K562 (cell line): ENCODE measurements at regions not wholly inside any gene's neighbourhood (a gene's known extent, or its start where the extent isn't known, plus 50 kb on each side); places are given as distances from the start of the nearest gene placed in this dataset.

Source experiments
- CBX8 ChIP-seq: fragments of 200-600 bp; sonication (generic); IDR thresholded peaks from 2 replicates; pipeline ENCODE4 v1.6.1; 2012; ENCODE audit warnings: borderline replicate concordance, mixed run types, low read depth, mild to moderate bottlenecking, moderate library complexity, mixed read lengths, low read length, control low read depth, inconsistent platforms; ENCODE audit not compliant: poor library complexity, severe bottlenecking; ENCODE audit errors: extremely low read depth
- CEBPZ ChIP-seq: fragments of 150-350 bp; IDR thresholded peaks from 2 replicates; pipeline ENCODE4 v1.6.1; 2014; ENCODE audit warnings: low read depth, mild to moderate bottlenecking, low read length, borderline replicate concordance
- CHCHD3 ChIP-seq: fragments of 250-450 bp; sonication (Bioruptor Pico); IDR thresholded peaks from 2 replicates; pipeline ENCODE4 v2.1.2; 2022; ENCODE audit warnings: mild to moderate bottlenecking
- EP300 ChIP-seq: IDR thresholded peaks from 2 replicates; pipeline ENCODE4 v1.6.1; 2012; ENCODE audit warnings: low read length, improper control_type of control experiment
- FOXK2 ChIP-seq, 2 experiments: fragments of 450-650 bp; IDR thresholded peaks in 1 of 2; conservative IDR thresholded peaks in 1 of 2; 2 replicates each; pipeline ENCODE4 v1.6.1; 2016; ENCODE audit warnings: low read depth in 2 of 2, mild to moderate bottlenecking in 1 of 2
- KAT8 ChIP-seq: fragments of 450-650 bp; IDR thresholded peaks from 2 replicates; pipeline ENCODE4 v1.6.1; 2016; ENCODE audit warnings: low read depth, mild to moderate bottlenecking
- KDM2B ChIP-seq: fragments of 250-450 bp; sonication (Bioruptor Pico); IDR thresholded peaks from 2 replicates; pipeline ENCODE4 v1.8.0; 2021; ENCODE audit warnings: mild to moderate bottlenecking, moderate library complexity
- STAG1 ChIP-seq: sonication (generic); formaldehyde crosslinking; IDR thresholded peaks from 2 replicates; pipeline ENCODE4 v1.5.0; 2020; ENCODE audit warnings: missing genetic modification reagents, borderline replicate concordance
- STAT6 ChIP-seq: sonication (generic); formaldehyde crosslinking; IDR thresholded peaks from 2 replicates; pipeline ENCODE4 v1.8.1; 2023; ENCODE audit warnings: mild to moderate bottlenecking, missing genetic modification reagents
- ZNF3 ChIP-seq: fragments of 250-450 bp; sonication (Bioruptor Pico); IDR thresholded peaks from 2 replicates; pipeline ENCODE4 v1.5.0; 2021; ENCODE audit warnings: mild to moderate bottlenecking, moderate library complexity
- ZNF76 ChIP-seq: fragments of 250-450 bp; sonication (Bioruptor Pico); IDR thresholded peaks from 2 replicates; pipeline ENCODE4 v1.4.0; 2020; ENCODE audit warnings: mild to moderate bottlenecking, moderate library complexity, borderline replicate concordance
- TF ChIP-seq, protein P1 (sequence below): fragments of 450-650 bp; IDR thresholded peaks from 2 replicates; pipeline ENCODE4 v1.6.1; 2016; ENCODE audit warnings: missing biosample characterization, missing genetic modification characterization
- TF ChIP-seq, protein P2 (sequence below): IDR thresholded peaks from 2 replicates; pipeline ENCODE4 v1.6.1; 2016; ENCODE audit warnings: missing genetic modification characterization, missing compliant biosample characterization
- TF ChIP-seq, protein P3 (sequence below): IDR thresholded peaks from 3 replicates; pipeline ENCODE4 v1.6.1; 2011; ENCODE audit warnings: borderline replicate concordance, mild to moderate bottlenecking, moderate library complexity; ENCODE audit not compliant: insufficient read length; ENCODE audit errors: extremely low read depth

DNA sequence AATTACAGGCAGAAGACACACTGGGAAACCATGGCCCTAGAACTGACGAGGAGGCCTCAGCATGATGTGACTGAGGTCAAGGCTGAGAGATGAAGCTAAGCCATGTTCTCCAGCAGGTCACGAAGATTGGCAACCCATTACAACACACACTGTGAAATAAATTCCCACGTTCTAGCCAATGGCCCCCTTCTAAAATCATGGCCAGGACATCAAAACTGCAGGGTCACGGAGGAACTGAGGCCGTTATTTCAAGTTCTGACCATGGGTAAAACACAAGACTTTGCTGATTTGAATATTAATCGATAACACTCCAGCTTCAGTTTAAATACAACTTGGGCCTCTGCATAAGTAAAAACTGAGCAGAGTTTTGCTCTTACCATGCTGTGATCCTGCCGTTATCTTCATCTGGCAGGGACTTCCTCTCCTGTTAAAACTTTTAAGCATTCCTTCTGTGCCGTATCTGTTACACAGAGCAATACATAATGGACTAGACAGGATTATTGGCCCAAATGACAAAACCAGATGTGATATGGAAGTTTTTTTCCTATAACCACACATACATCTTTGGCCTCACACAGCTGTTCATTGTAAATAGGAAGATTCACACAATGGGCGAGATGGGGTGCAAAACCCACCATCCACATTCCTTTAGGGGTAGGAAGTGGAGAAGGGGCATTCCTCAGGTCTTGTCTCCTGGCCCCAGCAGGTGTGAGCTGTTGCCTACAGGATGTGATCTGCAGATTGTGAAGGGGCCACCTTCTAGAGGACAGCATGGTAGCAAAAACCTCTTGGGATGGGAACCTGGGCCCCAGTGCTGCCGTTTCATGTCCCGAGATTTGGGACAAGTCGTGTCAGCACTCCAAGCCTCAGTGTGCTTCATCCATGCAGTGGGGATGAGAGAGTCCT is 207.4 kb downstream of the OPA1 start (continued):
- TF ChIP-seq, protein P1, sequence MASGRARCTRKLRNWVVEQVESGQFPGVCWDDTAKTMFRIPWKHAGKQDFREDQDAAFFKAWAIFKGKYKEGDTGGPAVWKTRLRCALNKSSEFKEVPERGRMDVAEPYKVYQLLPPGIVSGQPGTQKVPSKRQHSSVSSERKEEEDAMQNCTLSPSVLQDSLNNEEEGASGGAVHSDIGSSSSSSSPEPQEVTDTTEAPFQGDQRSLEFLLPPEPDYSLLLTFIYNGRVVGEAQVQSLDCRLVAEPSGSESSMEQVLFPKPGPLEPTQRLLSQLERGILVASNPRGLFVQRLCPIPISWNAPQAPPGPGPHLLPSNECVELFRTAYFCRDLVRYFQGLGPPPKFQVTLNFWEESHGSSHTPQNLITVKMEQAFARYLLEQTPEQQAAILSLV (tag): no peak
- TF ChIP-seq STAG1 (CRISPR knock-in tag) (no peak), ZNF3 (CRISPR knock-in tag) (no peak), CBX8 (no peak), FOXK2 (conservative IDR thresholded peaks at IDR 0.05 in 1 of 2, IDR thresholded peaks at IDR 0.05 in 1 of 2; ENCODE audit: low read depth in 2 of 2) (no peak), CHCHD3 (CRISPR knock-in tag) (no peak), KAT8 (no peak), EP300 (peak; percentile 76), STAT6 (CRISPR knock-in tag) (no peak), ZNF76 (0 out of 2 replicates have a peak, but pooled peaks have one; percentile 26), KDM2B (CRISPR knock-in tag) (no peak), CEBPZ (no peak)
- TF ChIP-seq, protein P2, sequence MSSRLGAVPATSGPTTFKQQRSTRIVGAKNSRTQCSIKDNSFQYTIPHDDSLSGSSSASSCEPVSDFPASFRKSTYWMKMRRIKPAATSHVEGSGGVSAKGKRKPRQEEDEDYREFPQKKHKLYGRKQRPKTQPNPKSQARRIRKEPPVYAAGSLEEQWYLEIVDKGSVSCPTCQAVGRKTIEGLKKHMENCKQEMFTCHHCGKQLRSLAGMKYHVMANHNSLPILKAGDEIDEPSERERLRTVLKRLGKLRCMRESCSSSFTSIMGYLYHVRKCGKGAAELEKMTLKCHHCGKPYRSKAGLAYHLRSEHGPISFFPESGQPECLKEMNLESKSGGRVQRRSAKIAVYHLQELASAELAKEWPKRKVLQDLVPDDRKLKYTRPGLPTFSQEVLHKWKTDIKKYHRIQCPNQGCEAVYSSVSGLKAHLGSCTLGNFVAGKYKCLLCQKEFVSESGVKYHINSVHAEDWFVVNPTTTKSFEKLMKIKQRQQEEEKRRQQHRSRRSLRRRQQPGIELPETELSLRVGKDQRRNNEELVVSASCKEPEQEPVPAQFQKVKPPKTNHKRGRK: no peak
- TF ChIP-seq, protein P3, sequence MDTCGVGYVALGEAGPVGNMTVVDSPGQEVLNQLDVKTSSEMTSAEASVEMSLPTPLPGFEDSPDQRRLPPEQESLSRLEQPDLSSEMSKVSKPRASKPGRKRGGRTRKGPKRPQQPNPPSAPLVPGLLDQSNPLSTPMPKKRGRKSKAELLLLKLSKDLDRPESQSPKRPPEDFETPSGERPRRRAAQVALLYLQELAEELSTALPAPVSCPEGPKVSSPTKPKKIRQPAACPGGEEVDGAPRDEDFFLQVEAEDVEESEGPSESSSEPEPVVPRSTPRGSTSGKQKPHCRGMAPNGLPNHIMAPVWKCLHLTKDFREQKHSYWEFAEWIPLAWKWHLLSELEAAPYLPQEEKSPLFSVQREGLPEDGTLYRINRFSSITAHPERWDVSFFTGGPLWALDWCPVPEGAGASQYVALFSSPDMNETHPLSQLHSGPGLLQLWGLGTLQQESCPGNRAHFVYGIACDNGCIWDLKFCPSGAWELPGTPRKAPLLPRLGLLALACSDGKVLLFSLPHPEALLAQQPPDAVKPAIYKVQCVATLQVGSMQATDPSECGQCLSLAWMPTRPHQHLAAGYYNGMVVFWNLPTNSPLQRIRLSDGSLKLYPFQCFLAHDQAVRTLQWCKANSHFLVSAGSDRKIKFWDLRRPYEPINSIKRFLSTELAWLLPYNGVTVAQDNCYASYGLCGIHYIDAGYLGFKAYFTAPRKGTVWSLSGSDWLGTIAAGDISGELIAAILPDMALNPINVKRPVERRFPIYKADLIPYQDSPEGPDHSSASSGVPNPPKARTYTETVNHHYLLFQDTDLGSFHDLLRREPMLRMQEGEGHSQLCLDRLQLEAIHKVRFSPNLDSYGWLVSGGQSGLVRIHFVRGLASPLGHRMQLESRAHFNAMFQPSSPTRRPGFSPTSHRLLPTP: no peak
